SU-DHL-6 (cell line): ENCODE measurements at regions not wholly inside any gene's neighbourhood (a gene's known extent, or its start where the extent isn't known, plus 50 kb on each side); places are given as distances from the start of the nearest gene placed in this dataset.

Experiments used
- H2AFZ ChIP-seq: fragments of 200-600 bp; sonication (generic); 2 replicates; pipeline ENCODE4 v1.6.1; 2014; ENCODE audit warnings: low read depth, mild to moderate bottlenecking, moderate library complexity, mixed read lengths, antibody characterized with exemption, low read length; ENCODE audit not compliant: severe bottlenecking
- H3F3A ChIP-seq: fragments of 200-600 bp; shearing (Covaris generic); 2 replicates; pipeline ENCODE4 v1.6.0; 2016; ENCODE audit warnings: antibody characterized with exemption, mild to moderate bottlenecking; ENCODE audit not compliant: insufficient read depth
- H3K27ac ChIP-seq: fragments of 200-600 bp; sonication (generic); 2 replicates; pipeline ENCODE4 v1.5.1; 2016; ENCODE audit warnings: low read depth, mild to moderate bottlenecking, low read length, moderate library complexity, mixed read lengths
- H3K27me3 ChIP-seq: fragments of 200-600 bp; sonication (generic), shearing (Covaris generic); 2 replicates; pipeline ENCODE4 v1.6.0; 2014; ENCODE audit warnings: mild to moderate bottlenecking, low read length
- H3K36me3 ChIP-seq: fragments of 200-600 bp; sonication (generic); 2 replicates; pipeline ENCODE4 v1.6.1; 2014; ENCODE audit warnings: mild to moderate bottlenecking, low read length, mixed read lengths
- H3K4me2 ChIP-seq: fragments of 300-600, 200-600 bp; shearing (Covaris generic), sonication (generic); 2 replicates; pipeline ENCODE4 v1.6.0; 2014; ENCODE audit warnings: low read length, low read depth, mild to moderate bottlenecking; ENCODE audit not compliant: poor library complexity, severe bottlenecking
- H3K4me3 ChIP-seq: fragments of 200-600 bp; sonication (generic); 2 replicates; pipeline ENCODE4 v1.5.1; 2014; ENCODE audit warnings: antibody characterized with exemption, low read length, mild to moderate bottlenecking, mixed read lengths; ENCODE audit not compliant: insufficient read depth, poor library complexity, severe bottlenecking
- H3K79me2 ChIP-seq: fragments of 200-600 bp; sonication (generic); 2 replicates; pipeline ENCODE4 v1.6.1; 2014; ENCODE audit warnings: mild to moderate bottlenecking, low read length, moderate library complexity; ENCODE audit not compliant: insufficient read depth
- H3K9ac ChIP-seq: fragments of 200-600 bp; sonication (generic); 2 replicates; pipeline ENCODE4 v1.7.0; 2014; ENCODE audit warnings: mild to moderate bottlenecking, low read length
- H3K9me2 ChIP-seq: fragments of 200-600 bp; sonication (generic); replicated peaks from 2 replicates; pipeline ENCODE4 v1.6.1; 2014; ENCODE audit warnings: low read length; ENCODE audit not compliant: insufficient read depth
- H3K9me3 ChIP-seq: fragments of 200-600 bp; sonication (generic); 2 replicates; pipeline ENCODE4 v1.6.1; 2014; ENCODE audit warnings: low read length, mixed read lengths; ENCODE audit not compliant: insufficient read depth
- H4K20me1 ChIP-seq: fragments of 200-600 bp; sonication (generic); 2 replicates; pipeline ENCODE4 v1.6.1; 2014; ENCODE audit warnings: low read depth, mild to moderate bottlenecking, antibody characterized with exemption, low read length, moderate library complexity, mixed read lengths
- CTCF ChIP-seq: fragments of 200-600 bp; sonication (generic); IDR thresholded peaks from one replicate; pipeline ENCODE4 v1.5.1; 2017; ENCODE audit warnings: antibody characterized with exemption, mild to moderate bottlenecking, low read length, moderate library complexity; ENCODE audit not compliant: insufficient read depth, poor library complexity, severe bottlenecking
- EZH2phosphoT487 ChIP-seq: fragments of 200-600 bp; sonication (generic), shearing (Covaris generic); conservative IDR thresholded peaks from 2 replicates; pipeline ENCODE4 v1.6.1; 2018; ENCODE audit warnings: mild to moderate bottlenecking, antibody characterized with exemption, low read length, moderate library complexity, mixed read lengths

- Histone ChIP-seq H3K9ac (no peak overlapping the region), H3K9me2 (no peaks in the 10 kb centered on the region), H3K9me3 (no peaks in the 10 kb centered on the region), H3K27ac (no peak overlapping the region), H3K27me3 (no peaks in the 10 kb centered on the region), H3K36me3 (no peaks in the 10 kb centered on the region), H2AFZ (no peak overlapping the region), H3K4me2 (no peak overlapping the region), H3K4me3 (no peak overlapping the region), H4K20me1 (no peaks in the 10 kb centered on the region), H3F3A (no peaks in the 10 kb centered on the region), H3K79me2 (no peaks in the 10 kb centered on the region)
- TF ChIP-seq CTCF (no peak), EZH2phosphoT487 (no peak)
Observed at GRCh38 chr6:40128127-40128526, 193.9 kb upstream of the MOCS1 start.

GRCh38 chr6:40125680-40126394, 191.6 kb upstream of the MOCS1 start:
- H2AFZ ChIP-seq, result no peak overlapping the region
- TF ChIP-seq CTCF, result no peak
- no peak for TF ChIP-seq EZH2phosphoT487
- H3K9ac ChIP-seq, result no peak overlapping the region
- no peaks in the 10 kb centered on the region for H3K36me3 ChIP-seq
- H3K27me3 ChIP-seq, result no peaks in the 10 kb centered on the region
- H3K4me2 ChIP-seq, result no peak overlapping the region
- no peaks in the 10 kb centered on the region for H3K79me2 ChIP-seq
- H3K9me2 ChIP-seq, result no peaks in the 10 kb centered on the region
- H3F3A ChIP-seq, result no peaks in the 10 kb centered on the region
- H3K4me3 ChIP-seq, result no peak overlapping the region
- no peak overlapping the region for H3K27ac ChIP-seq
- no peaks in the 10 kb centered on the region for H3K9me3 ChIP-seq
- no peaks in the 10 kb centered on the region for H4K20me1 ChIP-seq

DNA sequence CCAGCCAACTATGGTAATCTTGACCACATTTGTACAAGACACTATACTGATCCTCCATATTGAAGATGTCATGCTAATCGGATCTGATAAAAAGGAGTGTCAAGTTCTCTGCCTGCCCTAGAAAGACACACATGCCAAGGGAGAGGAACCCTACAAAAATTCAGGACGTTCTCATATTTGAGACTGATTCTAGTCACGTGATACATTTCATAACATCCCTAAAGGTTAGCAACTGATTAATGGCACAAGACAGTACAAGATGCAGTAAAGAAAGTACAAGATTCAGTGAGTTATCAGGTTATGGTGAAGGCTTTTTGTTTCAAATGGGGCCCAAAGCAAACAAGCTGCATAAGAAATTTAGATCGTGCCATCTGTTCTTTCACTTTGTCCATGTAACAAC, 190.7 kb upstream of the MOCS1 start:
- H4K20me1 ChIP-seq, result no peaks in the 10 kb centered on the region
- TF ChIP-seq EZH2phosphoT487, result no peak
- no peaks in the 10 kb centered on the region for H3K9me2 ChIP-seq

GRCh38 chr6:40116832-40117231, 182.6 kb upstream of the MOCS1 start:
- TF ChIP-seq EZH2phosphoT487 (no peak), CTCF (no peak)
- H3K4me3 ChIP-seq, result no peak overlapping the region
- H3K36me3 ChIP-seq, result no peaks in the 10 kb centered on the region
- no peaks in the 10 kb centered on the region for H3K79me2 ChIP-seq
- H3K9ac ChIP-seq, result no peak overlapping the region
- no peaks in the 10 kb centered on the region for H3F3A ChIP-seq
- no peak overlapping the region for H3K27ac ChIP-seq
- H4K20me1 ChIP-seq, result no peaks in the 10 kb centered on the region
- no peaks in the 10 kb centered on the region for H3K9me2 ChIP-seq
- no peaks in the 10 kb centered on the region for H3K27me3 ChIP-seq
- H2AFZ ChIP-seq, result no peak overlapping the region
- H3K4me2 ChIP-seq, result no peak overlapping the region
- H3K9me3 ChIP-seq, result no peaks in the 10 kb centered on the region

More for the DNA sequence above, 190.7 kb upstream of the MOCS1 start:
- no peak overlapping the region for H3K4me2 ChIP-seq
- no peak overlapping the region for H2AFZ ChIP-seq
- H3F3A ChIP-seq, result no peaks in the 10 kb centered on the region
- no peaks in the 10 kb centered on the region for H3K9me3 ChIP-seq
- no peaks in the 10 kb centered on the region for H3K27me3 ChIP-seq
- no peaks in the 10 kb centered on the region for H3K36me3 ChIP-seq
- H3K79me2 ChIP-seq, result no peaks in the 10 kb centered on the region
- H3K27ac ChIP-seq, result no peak overlapping the region
- no peak overlapping the region for H3K9ac ChIP-seq
- no peak overlapping the region for H3K4me3 ChIP-seq
